ENCODE measurements at regions not wholly inside any gene's neighbourhood (a gene's known extent, or its start where the extent isn't known, plus 50 kb on each side); places are given as distances from the start of the nearest gene placed in this dataset.

- Histone ChIP-seq H3K27me3 (ENCODE audit: control insufficient read depth in 1 of 2, insufficient read depth in 1 of 2, low read length in 2 of 2) (no peaks in the 10 kb centered on the region), H3K36me3 (ENCODE audit: control insufficient read depth in 1 of 2, insufficient read depth in 2 of 2, low read depth in 1 of 2, low read length in 2 of 2) (no peaks in the 10 kb centered on the region), H3K4ac (ENCODE audit: low read depth in 1 of 2, low read length in 2 of 2) (no peak overlapping the region), H3K9me3 (ENCODE audit: control insufficient read depth, low read length) (peaks cover 54% of the 10 kb centered on the region), H3K14ac (ENCODE audit: low read length in 2 of 2) (no peak overlapping the region), H2AFZ (ENCODE audit: low read depth, low read length) (no peak overlapping the region), H3K4me2 (ENCODE audit: low read length, poor library complexity, severe bottlenecking) (no peak overlapping the region), H3K23ac (ENCODE audit: low read length in 2 of 2) (no peak overlapping the region), H2AK5ac (ENCODE audit: low read length, severe bottlenecking) (no peak overlapping the region), H3K9ac (ENCODE audit: low read length) (no peak overlapping the region), H2BK120ac (ENCODE audit: low read depth, low read length) (no peak overlapping the region), H4K91ac (ENCODE audit: low read length) (no peak overlapping the region), H3K4me3 (ENCODE audit: insufficient read depth in 1 of 2, low read depth in 1 of 2, low read length in 2 of 2) (no peak overlapping the region), H3K4me1 (ENCODE audit: control insufficient read depth, insufficient read depth, low read depth, low read length) (no peaks in the 10 kb centered on the region), H3K79me1 (replicated peaks; ENCODE audit: low read length, poor library complexity, severe bottlenecking) (no peaks in the 10 kb centered on the region), H3K27ac (ENCODE audit: low read length, poor library complexity, severe bottlenecking) (no peak overlapping the region), H3K18ac (ENCODE audit: low read depth in 1 of 2, low read length in 2 of 2) (no peak overlapping the region), H2BK5ac (ENCODE audit: low read depth, low read length, poor library complexity, severe bottlenecking) (no peak overlapping the region), H2BK12ac (ENCODE audit: low read length in 2 of 2) (no peak overlapping the region), H4K8ac (ENCODE audit: low read length) (no peak overlapping the region), H2BK15ac (ENCODE audit: low read depth, poor library complexity, severe bottlenecking) (no peak overlapping the region)
- no peak for DNase-seq
Observed at GRCh38 chr7:12054830-12055229, 156.3 kb upstream of the TMEM106B start.

DNA sequence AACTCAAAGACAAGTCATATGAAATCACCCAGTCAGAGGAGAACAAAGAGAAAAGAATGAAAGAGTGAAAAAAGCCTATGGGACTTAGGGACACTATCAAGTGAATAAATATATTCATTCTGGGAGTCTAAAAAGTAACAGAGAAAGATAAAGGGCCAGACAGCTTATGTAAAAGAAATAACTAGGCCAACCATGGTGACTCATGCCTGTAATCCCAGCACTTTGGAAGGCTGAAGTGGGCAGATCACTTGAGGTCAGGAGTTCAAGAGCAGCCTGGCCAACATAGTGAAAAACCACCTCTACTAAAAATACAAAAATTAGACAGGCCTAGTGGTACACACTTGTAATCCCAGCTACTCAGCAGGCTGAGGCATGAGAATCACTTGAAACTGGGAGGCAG is 154.7 kb upstream of the TMEM106B start:
- no peak overlapping the region for H4K8ac ChIP-seq (ENCODE audit: low read length)
- H3K27me3 ChIP-seq (ENCODE audit: control insufficient read depth in 1 of 2, insufficient read depth in 1 of 2, low read length in 2 of 2): no peaks in the 10 kb centered on the region
- no peak overlapping the region for H4K91ac ChIP-seq (ENCODE audit: low read length)
- H3K4me2 ChIP-seq (ENCODE audit: low read length, poor library complexity, severe bottlenecking): no peak overlapping the region
- no peak overlapping the region for H2AK5ac ChIP-seq (ENCODE audit: low read length, severe bottlenecking)
- no peak overlapping the region for H3K9ac ChIP-seq (ENCODE audit: low read length)
- H2BK15ac ChIP-seq (ENCODE audit: low read depth, poor library complexity, severe bottlenecking): no peak overlapping the region
- peaks cover 51% of the 10 kb centered on the region for H3K9me3 ChIP-seq (ENCODE audit: control insufficient read depth, low read length)
- no peak overlapping the region for H3K23ac ChIP-seq (ENCODE audit: low read length in 2 of 2)
- DNase-seq: peak; percentile 50
- no peak overlapping the region for H2BK5ac ChIP-seq (ENCODE audit: low read depth, low read length, poor library complexity, severe bottlenecking)
- no peak overlapping the region for H3K14ac ChIP-seq (ENCODE audit: low read length in 2 of 2)
- no peaks in the 10 kb centered on the region for H3K79me1 ChIP-seq (replicated peaks; ENCODE audit: low read length, poor library complexity, severe bottlenecking)
- no peak overlapping the region for H3K18ac ChIP-seq (ENCODE audit: low read depth in 1 of 2, low read length in 2 of 2)
- no peak overlapping the region for H2BK120ac ChIP-seq (ENCODE audit: low read depth, low read length)
- H3K36me3 ChIP-seq (ENCODE audit: control insufficient read depth in 1 of 2, insufficient read depth in 2 of 2, low read depth in 1 of 2, low read length in 2 of 2): no peaks in the 10 kb centered on the region
- no peak overlapping the region for H3K4ac ChIP-seq (ENCODE audit: low read depth in 1 of 2, low read length in 2 of 2)
- H3K27ac ChIP-seq (ENCODE audit: low read length, poor library complexity, severe bottlenecking): no peak overlapping the region
- no peaks in the 10 kb centered on the region for H3K4me1 ChIP-seq (ENCODE audit: control insufficient read depth, insufficient read depth, low read depth, low read length)
- no peak overlapping the region for H2BK12ac ChIP-seq (ENCODE audit: low read length in 2 of 2)
- H2AFZ ChIP-seq (ENCODE audit: low read depth, low read length): no peak overlapping the region
- no peak overlapping the region for H3K4me3 ChIP-seq (ENCODE audit: insufficient read depth in 1 of 2, low read depth in 1 of 2, low read length in 2 of 2)

GRCh38 chr7:12056977-12057376 is 154.1 kb upstream of the TMEM106B start:
- H2AK5ac ChIP-seq (ENCODE audit: low read length, severe bottlenecking): no peak overlapping the region
- no peak overlapping the region for H3K14ac ChIP-seq (ENCODE audit: low read length in 2 of 2)
- no peak overlapping the region for H3K4me3 ChIP-seq (ENCODE audit: insufficient read depth in 1 of 2, low read depth in 1 of 2, low read length in 2 of 2)
- no peaks in the 10 kb centered on the region for H3K36me3 ChIP-seq (ENCODE audit: control insufficient read depth in 1 of 2, insufficient read depth in 2 of 2, low read depth in 1 of 2, low read length in 2 of 2)
- peaks cover 49% of the 10 kb centered on the region for H3K9me3 ChIP-seq (ENCODE audit: control insufficient read depth, low read length)
- no CpG with 5 or more reads among the region's 2 CpGs for WGBS
- no peak overlapping the region for H3K4ac ChIP-seq (ENCODE audit: low read depth in 1 of 2, low read length in 2 of 2)
- no peak overlapping the region for H2BK120ac ChIP-seq (ENCODE audit: low read depth, low read length)
- no peak overlapping the region for H2BK15ac ChIP-seq (ENCODE audit: low read depth, poor library complexity, severe bottlenecking)
- no peak overlapping the region for H2AFZ ChIP-seq (ENCODE audit: low read depth, low read length)
- no peaks in the 10 kb centered on the region for H3K27me3 ChIP-seq (ENCODE audit: control insufficient read depth in 1 of 2, insufficient read depth in 1 of 2, low read length in 2 of 2)
- H3K9ac ChIP-seq (ENCODE audit: low read length): no peak overlapping the region
- H3K23ac ChIP-seq (ENCODE audit: low read length in 2 of 2): no peak overlapping the region
- H2BK12ac ChIP-seq (ENCODE audit: low read length in 2 of 2): no peak overlapping the region
- no peak overlapping the region for H2BK5ac ChIP-seq (ENCODE audit: low read depth, low read length, poor library complexity, severe bottlenecking)
- H3K18ac ChIP-seq (ENCODE audit: low read depth in 1 of 2, low read length in 2 of 2): no peak overlapping the region
- no peak overlapping the region for H4K8ac ChIP-seq (ENCODE audit: low read length)
- H3K4me1 ChIP-seq (ENCODE audit: control insufficient read depth, insufficient read depth, low read depth, low read length): no peaks in the 10 kb centered on the region
- H3K79me1 ChIP-seq (replicated peaks; ENCODE audit: low read length, poor library complexity, severe bottlenecking): no peaks in the 10 kb centered on the region
- no peak overlapping the region for H4K91ac ChIP-seq (ENCODE audit: low read length)
- no peak overlapping the region for H3K4me2 ChIP-seq (ENCODE audit: low read length, poor library complexity, severe bottlenecking)
- H3K27ac ChIP-seq (ENCODE audit: low read length, poor library complexity, severe bottlenecking): no peak overlapping the region
- no peak for DNase-seq

DNA sequence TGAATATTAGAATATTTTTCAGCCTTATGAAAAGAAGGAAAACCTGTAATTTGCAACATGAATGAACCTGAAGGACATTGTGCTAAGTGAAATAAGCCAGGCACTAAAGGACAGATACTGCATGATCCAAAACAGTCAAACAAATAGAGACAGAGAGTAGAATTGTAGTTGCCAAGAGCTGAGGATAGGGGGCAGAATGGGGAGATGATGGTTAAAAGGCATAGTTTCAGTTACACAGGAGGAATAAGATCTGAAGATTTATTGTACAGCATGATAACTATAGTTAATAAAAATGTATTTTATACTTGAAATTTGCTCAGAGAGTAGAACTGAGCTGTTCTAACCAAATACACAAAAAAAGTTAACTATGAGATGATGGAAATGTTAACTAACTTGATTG is 149.0 kb upstream of the TMEM106B start:
- Histone ChIP-seq H2AK5ac (ENCODE audit: low read length, severe bottlenecking) (no peak overlapping the region), H4K8ac (ENCODE audit: low read length) (no peak overlapping the region), H3K23ac (ENCODE audit: low read length in 2 of 2) (no peak overlapping the region), H3K4me1 (ENCODE audit: control insufficient read depth, insufficient read depth, low read depth, low read length) (no peaks in the 10 kb centered on the region), H3K27me3 (ENCODE audit: control insufficient read depth in 1 of 2, insufficient read depth in 1 of 2, low read length in 2 of 2) (no peaks in the 10 kb centered on the region), H3K18ac (ENCODE audit: low read depth in 1 of 2, low read length in 2 of 2) (no peak overlapping the region), H3K4me2 (ENCODE audit: low read length, poor library complexity, severe bottlenecking) (no peak overlapping the region), H3K4me3 (ENCODE audit: insufficient read depth in 1 of 2, low read depth in 1 of 2, low read length in 2 of 2) (no peak overlapping the region), H2BK15ac (ENCODE audit: low read depth, poor library complexity, severe bottlenecking) (no peak overlapping the region), H3K14ac (ENCODE audit: low read length in 2 of 2) (no peak overlapping the region), H4K91ac (ENCODE audit: low read length) (no peak overlapping the region), H3K9me3 (ENCODE audit: control insufficient read depth, low read length) (peaks cover 18% of the 10 kb centered on the region), H2AFZ (ENCODE audit: low read depth, low read length) (no peak overlapping the region), H2BK120ac (ENCODE audit: low read depth, low read length) (no peak overlapping the region), H3K4ac (ENCODE audit: low read depth in 1 of 2, low read length in 2 of 2) (no peak overlapping the region), H2BK5ac (ENCODE audit: low read depth, low read length, poor library complexity, severe bottlenecking) (no peak overlapping the region), H2BK12ac (ENCODE audit: low read length in 2 of 2) (no peak overlapping the region), H3K9ac (ENCODE audit: low read length) (no peak overlapping the region), H3K79me1 (replicated peaks; ENCODE audit: low read length, poor library complexity, severe bottlenecking) (no peaks in the 10 kb centered on the region), H3K27ac (ENCODE audit: low read length, poor library complexity, severe bottlenecking) (no peak overlapping the region), H3K36me3 (ENCODE audit: control insufficient read depth in 1 of 2, insufficient read depth in 2 of 2, low read depth in 1 of 2, low read length in 2 of 2) (no peaks in the 10 kb centered on the region)
- no peak for DNase-seq

Data from mesenchymal stem cell (in vitro differentiated cells and primary cell).